Iris pigment epithelial cell (primary cell): ENCODE measurements at regions not wholly inside any gene's neighbourhood (a gene's known extent, or its start where the extent isn't known, plus 50 kb on each side); places are given as distances from the start of the nearest gene placed in this dataset.
A peak's percentile ranks its signal among the peaks of the same experiment; 100 is the strongest.
"Not testable (repeated sequence)": the region's sequence is repeated elsewhere in the genome, so short reads cannot be mapped to it uniquely, and the experiment has no call there.

Source experiments
- DNase-seq: peaks from one replicate; pipeline ENCODE4 v3.0.0-alpha.2; 2011; ENCODE audit warnings: low read depth

- no peak for DNase-seq
Measured at GRCh38 chr4:179285696-179286095, 1843.5 kb upstream of the AGA start.

DNA sequence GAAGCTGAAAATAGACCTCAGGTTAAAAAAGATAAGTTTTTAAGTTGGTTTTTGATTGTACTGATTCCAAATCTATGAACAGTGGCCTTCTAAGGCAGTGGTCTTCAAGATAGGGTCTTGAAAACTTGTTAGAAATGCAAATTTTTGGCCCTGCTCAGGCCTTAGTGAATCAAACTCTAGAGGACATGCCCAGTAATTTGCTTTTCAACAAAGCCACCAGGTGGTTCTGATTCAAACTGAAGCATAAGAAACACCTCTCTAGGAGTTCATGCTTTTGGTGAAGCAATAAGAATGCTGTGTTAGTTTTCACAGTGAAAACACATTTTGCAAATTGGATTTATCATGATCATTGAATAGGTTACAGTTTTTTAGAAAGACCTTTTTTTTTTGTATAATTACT lies 1849.4 kb upstream of the AGA start:
- no peak for DNase-seq

DNA sequence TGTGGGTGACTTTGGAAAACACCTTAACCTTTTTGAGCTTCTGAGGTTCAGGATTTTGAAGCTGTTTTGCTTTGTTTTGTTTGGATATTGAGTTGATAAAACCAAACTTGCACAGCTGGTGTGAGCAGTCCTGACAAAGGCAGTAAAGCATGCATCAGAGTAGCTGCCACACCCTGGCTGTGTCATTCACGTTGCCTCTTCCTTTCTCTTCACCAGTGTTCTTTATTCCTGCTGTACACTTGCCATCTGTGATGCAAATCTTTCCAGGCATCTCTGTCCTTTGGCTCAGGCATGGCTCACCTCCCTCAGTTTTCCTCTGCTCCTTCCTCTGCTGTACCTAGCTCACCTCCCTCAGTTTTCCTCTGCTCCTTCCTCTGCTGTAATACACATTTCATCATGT lies 1850.2 kb upstream of the AGA start:
- no peak for DNase-seq

- peak; percentile 12 for DNase-seq
Measured at GRCh38 chr4:179307297-179308136, 1865.3 kb upstream of the AGA start.

- no peak for DNase-seq
Measured at GRCh38 chr4:179313823-179314222, 1871.6 kb upstream of the AGA start.

DNA sequence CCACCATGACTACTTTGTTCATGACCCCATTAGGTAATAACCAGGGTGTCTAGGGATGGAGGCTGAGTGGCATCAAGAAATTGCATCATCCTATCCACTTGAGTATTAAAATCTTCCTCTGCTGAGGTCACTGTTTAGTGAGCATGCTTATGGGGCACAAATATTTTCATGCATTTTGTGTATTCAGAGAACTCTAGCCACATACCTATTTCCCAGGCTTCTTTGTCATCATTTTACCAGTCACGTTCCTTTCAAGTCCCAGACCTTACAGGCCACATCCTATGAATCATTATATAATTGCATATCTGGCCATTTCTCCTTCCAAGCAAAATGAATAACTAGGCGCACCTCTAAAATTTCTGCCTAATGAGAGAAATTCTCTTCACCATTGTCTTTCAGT lies 1882.9 kb upstream of the AGA start:
- peak; percentile 0 for DNase-seq

DNA sequence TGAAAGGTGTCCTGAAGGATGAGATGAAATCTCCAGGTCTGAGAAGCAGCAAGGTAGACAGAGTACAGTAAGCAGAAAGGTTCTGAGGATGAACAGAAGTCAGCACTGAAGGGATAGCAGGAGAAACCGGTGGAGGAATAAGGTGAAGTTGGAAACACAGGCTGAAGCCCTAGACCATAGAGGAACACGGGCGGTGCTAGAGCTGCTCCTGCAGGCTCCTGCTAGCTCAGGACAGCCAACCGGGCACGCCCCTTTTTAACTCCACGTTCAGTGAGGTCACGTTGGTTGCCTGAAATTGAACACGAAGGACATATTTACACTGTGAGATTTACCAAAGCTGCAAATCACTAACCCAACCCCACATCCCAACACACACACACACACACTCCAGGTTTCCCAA lies 1886.4 kb upstream of the AGA start:
- DNase-seq = no peak

- DNase-seq = no peak
Measured at GRCh38 chr4:179331362-179331761, 1889.1 kb upstream of the AGA start.

DNA sequence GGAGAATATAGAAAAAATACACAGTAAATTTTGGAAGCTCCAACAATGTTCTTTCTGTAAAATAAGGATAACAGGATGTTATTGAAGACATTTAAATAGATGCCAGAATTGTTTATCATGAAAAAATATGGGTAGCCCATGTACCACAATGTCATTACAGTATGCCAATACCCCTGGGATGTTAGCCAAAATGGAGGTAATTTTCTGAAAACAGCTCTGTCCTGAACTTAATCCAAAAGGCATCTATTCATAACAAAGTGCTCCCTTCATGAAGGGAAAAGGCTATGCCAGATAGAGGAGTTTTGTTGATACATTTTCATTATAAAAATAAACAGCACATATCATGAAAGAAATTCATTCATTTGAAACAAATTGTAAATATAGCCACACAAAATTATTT lies 1902.6 kb upstream of the AGA start:
- DNase-seq = no peak

- DNase-seq = no peak
Measured at GRCh38 chr4:179352221-179352620, 1910.0 kb upstream of the AGA start.

DNA sequence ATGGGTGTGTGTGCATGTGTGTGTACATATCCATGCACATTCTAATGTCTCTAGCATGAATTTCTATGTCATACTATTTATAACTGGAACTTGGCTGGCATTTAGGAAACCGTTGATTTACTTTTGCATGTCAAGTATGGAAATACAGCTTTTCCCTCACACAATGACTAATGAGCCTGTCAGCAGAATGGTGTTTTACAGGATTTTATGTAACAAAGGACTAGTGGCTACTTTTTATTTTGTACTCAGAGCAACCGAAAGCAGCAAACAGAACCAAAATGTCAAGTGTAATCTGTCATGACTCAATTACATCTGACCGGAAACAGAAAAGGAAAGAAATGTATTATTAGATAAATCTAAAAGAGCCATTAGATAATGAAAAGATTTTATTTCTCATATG lies 1911.5 kb upstream of the AGA start:
- DNase-seq = peak; percentile 0

GRCh38 chr4:179361978-179362486 lies 1919.8 kb upstream of the AGA start:
- no peak for DNase-seq

DNA sequence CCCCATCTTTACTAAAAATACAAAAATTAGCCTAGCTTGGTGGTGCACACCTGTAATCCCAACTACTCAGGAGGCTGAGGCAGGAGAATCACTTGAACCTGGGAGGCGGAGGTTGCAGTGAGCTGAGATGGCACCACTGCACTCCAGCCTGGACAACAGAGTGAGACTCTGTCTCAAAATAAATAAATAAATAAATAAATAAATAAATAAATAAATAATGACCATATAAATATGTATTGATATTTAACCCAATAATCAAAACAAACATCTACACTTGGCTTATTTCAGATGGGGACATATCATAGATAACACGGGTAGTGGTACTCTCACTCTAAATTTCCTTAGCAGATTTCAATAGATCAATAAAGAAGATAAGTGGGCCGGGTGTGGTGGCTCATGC lies 1923.7 kb upstream of the AGA start:
- DNase-seq = not testable (repeated sequence)

DNA sequence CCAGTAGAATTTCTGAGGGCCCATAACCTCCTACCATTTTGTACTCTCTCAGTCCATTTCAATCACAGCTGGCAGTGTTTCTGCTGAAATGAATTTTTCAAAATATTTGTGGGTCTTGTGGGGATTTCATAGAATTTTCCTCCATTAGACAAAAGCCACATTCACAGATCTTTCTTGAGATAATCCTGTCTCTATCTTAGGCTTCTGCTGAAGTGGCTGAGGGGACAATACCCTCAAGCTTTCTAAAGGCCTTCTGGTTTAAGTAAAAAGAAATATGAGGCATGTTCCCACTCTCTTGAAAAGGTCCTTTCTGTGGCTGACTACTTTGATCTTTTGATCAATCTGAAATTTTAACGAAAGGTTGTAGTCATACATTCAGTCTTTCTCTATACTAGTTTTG lies 1930.0 kb upstream of the AGA start:
- DNase-seq = no peak

GRCh38 chr4:179372746-179373145 lies 1930.5 kb upstream of the AGA start:
- DNase-seq = no peak

DNA sequence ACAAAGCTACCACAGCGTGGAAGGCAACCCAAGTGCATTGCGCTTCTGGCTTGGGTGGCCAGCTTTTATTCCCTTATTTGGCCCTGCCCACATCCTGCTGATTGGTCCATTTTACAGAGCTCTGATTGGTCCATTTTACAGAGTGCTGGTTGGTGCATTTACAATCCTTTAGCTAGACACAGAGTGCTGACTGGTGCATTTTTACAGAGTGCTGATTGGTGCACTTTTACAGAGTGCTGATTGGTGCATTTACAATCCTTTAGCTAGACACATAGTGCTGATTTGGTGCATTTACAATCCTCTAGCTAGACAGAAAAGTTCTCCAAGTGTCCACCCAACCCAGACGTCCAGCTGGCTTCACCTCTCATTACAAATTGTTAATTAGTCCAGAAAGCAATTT lies 1936.6 kb upstream of the AGA start:
- not testable (repeated sequence) for DNase-seq

DNA sequence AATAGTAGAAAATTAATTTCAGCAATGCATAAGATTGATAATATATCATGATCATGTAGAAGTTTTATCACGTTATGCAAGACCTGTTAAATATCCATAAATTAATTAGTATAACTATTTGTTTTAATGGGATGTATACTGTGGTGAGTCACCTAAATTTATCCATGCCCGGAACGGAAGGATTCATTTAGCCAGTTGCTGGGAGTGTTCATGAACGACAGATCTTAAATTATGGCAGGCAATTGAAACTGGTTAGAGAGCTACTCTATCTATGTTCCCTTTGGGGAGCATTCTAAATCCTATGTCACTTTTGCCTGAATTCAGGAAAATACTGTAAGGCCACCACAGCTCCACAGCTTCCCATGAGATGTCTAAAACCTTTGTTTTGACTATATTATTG lies 1950.5 kb upstream of the AGA start:
- no peak for DNase-seq

- no peak for DNase-seq
Measured at GRCh38 chr4:179398414-179398813, 1956.2 kb upstream of the AGA start.

DNA sequence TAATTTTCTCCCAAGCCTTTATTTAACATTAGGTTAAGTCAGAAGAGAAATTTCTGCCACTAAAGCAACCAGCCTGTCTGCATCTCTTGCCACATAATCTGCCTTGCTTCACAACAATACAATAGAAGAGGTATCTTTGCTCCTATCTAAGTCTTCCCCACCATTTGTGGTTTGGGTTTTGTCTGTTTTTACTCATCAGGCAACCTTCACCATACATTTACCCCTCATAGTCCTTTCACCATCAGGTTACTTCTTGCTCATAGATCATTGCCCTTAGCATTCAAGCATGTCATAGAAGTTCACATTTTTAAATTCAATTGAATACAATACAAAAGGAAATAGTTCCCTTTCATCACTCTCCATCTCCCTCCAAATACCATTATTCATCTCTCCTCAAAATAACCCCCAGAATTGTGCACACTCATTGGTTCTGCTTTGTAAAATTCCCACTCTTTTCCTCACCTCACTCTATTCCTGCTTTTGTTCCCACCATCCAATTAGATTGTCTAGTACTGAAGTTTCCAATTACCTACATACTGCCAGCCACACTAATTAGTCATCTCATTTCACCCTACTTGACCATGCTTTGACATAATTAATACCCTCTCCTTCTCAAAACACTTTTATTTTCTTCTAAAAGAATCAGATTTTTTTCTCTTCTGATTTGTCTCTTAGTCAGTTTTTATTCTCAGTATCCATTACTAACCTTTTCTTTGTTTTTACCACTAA lies 1957.0 kb upstream of the AGA start:
- no peak for DNase-seq

DNA sequence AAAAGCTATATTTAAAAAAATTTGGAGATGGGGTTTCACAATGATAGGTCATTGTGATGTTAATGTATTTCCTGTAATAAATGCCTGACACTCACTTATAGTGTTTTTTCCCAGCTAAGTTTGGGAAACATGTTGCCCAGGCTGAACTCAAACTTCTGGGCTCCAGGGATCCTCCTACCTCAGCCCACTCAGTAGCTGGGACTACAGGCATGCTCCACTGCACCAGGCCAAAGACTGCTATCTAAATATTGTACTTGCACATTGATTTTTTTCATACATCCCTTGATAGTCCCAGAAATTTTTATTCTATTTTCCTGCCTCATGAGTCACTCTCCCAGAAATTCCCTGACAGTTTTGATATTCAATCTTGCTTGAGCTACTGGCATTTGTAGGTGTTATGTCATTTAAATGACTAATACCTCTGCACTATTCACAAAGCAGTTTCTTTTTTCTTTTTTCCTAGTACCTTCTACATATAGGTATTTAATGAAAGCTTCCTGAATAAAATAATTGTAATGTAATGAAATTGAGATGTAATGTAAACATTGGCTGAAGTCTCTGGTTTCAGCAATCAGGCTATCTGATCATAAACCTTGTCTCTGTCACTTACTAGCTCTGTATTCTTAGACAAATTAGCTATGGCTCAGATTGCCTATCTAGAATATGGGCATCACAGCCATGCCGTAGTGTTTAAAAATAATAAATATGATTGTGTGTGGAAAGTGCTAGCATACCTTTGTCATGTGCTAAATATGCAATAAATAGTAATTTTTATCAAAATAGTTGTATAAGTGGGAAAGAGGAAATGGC lies 1973.0 kb upstream of the AGA start:
- peak; percentile 5 for DNase-seq

GRCh38 chr4:179415847-179416223 lies 1973.6 kb upstream of the AGA start:
- DNase-seq = no peak

- no peak for DNase-seq
Measured at GRCh38 chr4:179417357-179417756, 1975.1 kb upstream of the AGA start.

DNA sequence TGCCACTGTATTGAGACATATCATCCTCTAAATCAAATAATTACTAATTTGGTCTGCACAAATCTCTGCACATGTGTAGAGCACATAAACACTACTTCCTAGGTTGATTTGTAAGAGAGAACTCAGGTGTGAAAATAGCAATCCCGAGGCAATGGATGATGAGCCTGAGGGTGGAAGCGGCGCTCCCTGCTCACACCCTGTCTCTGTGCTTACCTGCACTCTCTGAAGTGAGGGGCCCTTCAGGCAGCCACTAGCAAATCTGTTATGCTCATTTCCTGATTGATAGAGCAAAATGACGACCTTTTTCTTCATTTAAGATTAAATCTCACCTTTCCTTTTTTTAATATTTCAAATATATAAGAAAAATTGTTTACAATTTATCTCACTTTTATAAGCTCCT lies 1995.7 kb upstream of the AGA start:
- no peak for DNase-seq
